Stimulated activated naive CD8-positive, alpha-beta T cell treated with anti-CD3 and anti-CD28 coated beads, Interleukin-15, Interleukin-2, amounts not matched to agents 100 U/mL and 50 U/mL, for 24 hours (primary cell): ENCODE measurements at regions not wholly inside any gene's neighbourhood (a gene's known extent, or its start where the extent isn't known, plus 50 kb on each side); places are given as distances from the start of the nearest gene placed in this dataset.
"Not testable (repeated sequence)": the region's sequence is repeated elsewhere in the genome, so short reads cannot be mapped to it uniquely, and the experiment has no call there.

Experiments used
- ATAC-seq: fragments of 150-1000 bp; cut with Tn5 transposase; one replicate; pipeline ENCODE4 v1.10.0; 2021
- DNase-seq: peaks from one replicate; pipeline ENCODE4 v3.0.0; 2021

DNA sequence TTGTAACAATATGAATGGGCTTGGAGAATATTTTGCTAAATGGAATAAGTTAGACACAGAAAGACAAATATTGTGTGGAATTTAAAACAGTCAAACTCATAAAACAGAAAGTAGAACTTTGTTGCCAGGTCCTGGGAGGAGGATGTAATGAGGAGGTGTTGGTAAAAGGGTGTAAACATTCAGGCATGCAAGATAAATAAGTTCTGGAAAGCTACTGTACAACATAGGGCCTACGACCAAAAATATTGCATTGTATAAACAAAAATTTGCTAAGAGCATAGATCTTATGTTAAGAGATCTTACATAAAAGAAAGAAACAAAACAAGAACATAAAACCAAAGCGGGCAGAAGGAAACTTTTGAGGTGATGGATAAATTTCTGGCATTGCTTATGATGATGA is 1907.8 kb upstream of the PCDH20 start:
- DNase-seq = no peak
- no peak for ATAC-seq

GRCh38 chr13:63311587-63311986 is 1895.9 kb upstream of the PCDH20 start:
- DNase-seq (no peak), ATAC-seq (no peak)

GRCh38 chr13:63308549-63309165 is 1893.0 kb upstream of the PCDH20 start:
- DNase-seq = no peak
- ATAC-seq = no peak

DNA sequence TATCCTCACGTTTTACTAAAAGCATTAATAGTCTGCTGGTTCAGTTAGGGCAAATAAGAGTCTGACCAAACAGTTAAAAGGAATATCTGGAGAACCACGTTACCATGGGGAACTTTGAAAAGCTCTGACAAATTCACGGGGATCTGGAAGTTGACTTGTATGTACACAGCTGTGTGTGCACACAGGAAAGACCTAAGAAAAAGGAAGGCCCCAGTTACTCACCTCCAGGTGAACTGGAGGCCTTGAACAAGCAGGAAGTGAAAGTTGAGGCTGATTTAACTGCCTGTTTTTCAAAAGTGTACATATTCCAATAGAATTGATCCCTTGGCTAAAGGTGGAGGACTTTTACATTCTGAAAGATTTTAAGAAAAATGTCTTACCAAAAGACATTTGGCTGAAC is 1891.6 kb upstream of the PCDH20 start:
- ATAC-seq = no peak
- DNase-seq = no peak

DNA sequence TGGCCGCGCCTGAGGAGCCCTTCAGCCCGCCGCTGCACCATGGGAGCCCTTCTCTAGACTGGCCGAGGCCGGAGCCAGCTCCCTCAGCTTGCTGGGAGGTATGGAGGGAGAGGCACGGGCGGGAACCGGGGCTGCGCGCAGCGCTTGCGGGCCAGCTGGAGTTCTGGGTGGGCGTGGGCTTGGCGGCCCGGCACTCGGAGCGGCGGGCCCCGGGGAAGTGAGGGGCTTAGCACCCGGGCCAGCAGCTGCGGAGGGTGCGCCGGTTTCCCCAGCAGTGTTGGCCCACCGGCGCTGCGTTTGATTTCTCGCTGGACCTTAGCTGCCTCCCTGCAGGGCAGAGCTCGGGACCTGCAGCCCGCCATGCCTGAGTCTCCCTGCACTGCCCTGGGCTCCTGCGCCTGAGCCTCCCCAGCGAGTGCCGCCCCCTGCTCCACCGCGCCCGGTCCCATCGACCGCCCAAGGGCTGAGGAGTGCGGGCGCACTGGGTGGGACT is 1890.0 kb upstream of the PCDH20 start:
- no peak for DNase-seq
- no peak for ATAC-seq

- no peak for ATAC-seq
- no peak for DNase-seq
Measured at GRCh38 chr13:63304497-63304896, 1888.8 kb upstream of the PCDH20 start.

DNA sequence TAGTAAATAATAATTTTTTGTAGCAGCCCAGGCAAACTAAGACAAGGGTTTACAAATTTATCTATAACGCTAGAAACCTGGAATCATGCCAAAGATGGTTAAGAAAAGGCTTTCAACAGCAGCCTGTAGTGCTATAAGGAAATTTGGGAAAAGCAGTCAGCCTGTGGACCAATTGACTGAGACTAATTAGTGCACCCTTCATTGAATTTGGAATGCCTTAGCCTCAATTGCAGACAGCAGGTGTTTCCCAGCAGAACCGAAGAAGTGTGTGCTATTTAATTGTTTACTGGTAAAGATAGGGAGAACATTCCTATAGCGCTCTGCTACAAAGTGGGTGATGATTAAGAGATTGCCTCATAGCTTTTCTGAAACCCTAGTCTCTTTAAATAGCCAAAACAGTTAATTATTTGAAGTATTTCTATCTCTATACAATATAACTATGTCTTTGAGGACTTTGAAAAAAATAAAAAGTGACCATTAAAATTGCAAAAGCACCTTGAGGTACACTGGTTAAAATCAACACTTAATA is 1884.3 kb upstream of the PCDH20 start:
- DNase-seq (no peak), ATAC-seq (no peak)

GRCh38 chr13:63297163-63297562 is 1881.5 kb upstream of the PCDH20 start:
- DNase-seq = no peak
- no peak for ATAC-seq

DNA sequence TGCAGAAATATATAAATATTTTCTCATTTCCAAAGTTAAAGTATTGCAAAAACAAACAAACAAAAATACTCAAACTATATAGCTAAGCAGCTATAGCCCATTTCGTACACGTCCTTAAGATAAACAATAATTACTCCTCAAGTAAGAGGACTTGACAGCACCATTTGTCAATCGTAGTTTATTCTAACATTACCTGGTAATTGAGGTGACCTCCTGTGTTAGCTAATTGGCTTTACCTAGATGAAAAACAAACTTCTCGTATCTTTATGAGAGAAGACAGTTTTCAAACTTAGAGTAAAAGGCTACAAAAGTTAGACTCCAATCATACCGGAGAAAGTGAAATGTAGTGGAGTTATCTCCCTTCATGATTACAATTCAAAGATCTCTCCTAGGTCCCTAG is 1876.1 kb upstream of the PCDH20 start:
- ATAC-seq = no peak
- DNase-seq = no peak

- ATAC-seq (no peak), DNase-seq (no peak)
Measured at GRCh38 chr13:63288576-63288975, 1872.9 kb upstream of the PCDH20 start.

GRCh38 chr13:63287926-63288325 is 1872.3 kb upstream of the PCDH20 start:
- no peak for DNase-seq
- ATAC-seq = no peak

GRCh38 chr13:63285426-63285825 is 1869.8 kb upstream of the PCDH20 start:
- no peak for ATAC-seq
- no peak for DNase-seq

- ATAC-seq (no peak), DNase-seq (no peak)
Measured at GRCh38 chr13:63279136-63279535, 1863.5 kb upstream of the PCDH20 start.

GRCh38 chr13:63274772-63275171 is 1859.1 kb upstream of the PCDH20 start:
- DNase-seq (no peak), ATAC-seq (no peak)

GRCh38 chr13:63249411-63250187 is 1834.0 kb upstream of the PCDH20 start:
- DNase-seq (no peak), ATAC-seq (no peak)

- DNase-seq = not testable (repeated sequence)
Measured at GRCh38 chr13:63236667-63237396, 1821.2 kb upstream of the PCDH20 start.

GRCh38 chr13:63218596-63218995 is 1802.9 kb upstream of the PCDH20 start:
- ATAC-seq, DNase-seq: not testable (repeated sequence)

More at GRCh38 chr13:63236667-63237396, 1821.2 kb upstream of the PCDH20 start:
- ATAC-seq = not testable (repeated sequence)

DNA sequence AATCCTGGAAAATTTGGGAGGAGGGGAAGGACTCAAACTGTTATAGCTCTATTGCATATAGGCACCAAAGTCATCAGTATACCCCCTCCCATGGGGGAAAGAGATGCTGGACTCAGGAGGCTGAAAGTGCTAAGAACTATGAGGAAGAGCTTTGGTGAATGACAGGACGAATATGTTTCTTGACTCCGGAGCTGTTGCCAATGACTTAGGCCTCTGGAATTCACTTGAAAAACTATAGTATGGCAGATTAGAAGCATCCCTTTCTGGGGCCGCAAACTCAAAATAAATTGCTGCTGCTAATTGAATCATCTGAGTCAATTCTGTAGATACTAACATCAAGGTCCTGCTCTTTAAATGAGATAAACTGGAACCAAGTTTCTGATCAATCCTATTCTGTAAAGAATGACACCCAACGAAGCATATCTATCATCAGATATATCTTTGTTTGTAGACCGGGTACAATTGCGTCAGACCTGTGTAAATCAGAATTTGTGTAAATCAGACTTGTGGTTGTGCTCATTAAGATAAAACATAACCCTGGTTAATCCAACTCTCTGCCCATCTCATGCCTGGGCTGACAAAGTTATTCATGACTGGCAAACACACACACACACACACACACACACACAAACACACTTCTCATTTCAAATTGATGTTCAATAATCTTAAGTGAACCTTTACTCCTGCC is 1793.8 kb upstream of the PCDH20 start:
- DNase-seq (no peak), ATAC-seq (no peak)

DNA sequence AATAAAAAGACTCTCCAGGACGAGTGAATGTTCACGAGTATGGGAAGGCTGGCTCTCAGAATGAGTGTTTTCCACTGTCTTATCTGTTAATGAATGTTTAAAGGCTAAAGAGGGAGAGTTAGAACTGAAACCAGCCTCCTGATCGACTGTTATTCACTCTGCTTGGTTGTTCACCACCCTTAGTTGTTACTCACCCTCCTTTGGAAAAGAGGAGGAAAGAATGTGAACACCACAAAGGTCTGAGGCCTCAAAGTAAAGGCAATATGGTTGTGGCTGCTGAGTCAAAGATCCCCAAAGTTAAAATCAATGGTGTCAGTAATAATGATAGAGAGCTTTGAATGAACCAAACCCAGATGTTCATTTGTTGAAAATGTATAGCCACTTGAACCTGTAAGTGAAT is 1793.2 kb upstream of the PCDH20 start:
- DNase-seq (no peak), ATAC-seq (no peak)

DNA sequence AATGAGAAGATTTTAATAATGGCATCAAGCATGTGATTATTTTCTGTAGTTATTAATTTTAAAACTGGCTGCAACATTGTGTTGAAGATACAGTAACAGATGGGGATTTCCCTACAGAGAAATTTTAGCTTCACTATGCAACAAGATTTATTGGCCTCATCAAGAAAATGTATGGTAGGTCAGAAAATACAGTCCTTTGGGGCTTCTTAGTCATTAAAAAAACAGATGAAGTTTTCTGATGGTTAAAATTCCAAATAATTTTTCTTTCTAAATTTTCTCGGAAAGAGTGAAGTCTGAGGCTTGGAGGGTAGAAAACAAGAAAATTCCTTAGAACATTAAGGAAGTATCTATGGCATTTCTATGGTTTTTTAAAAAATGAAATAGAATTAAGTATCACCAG is 1790.8 kb upstream of the PCDH20 start:
- ATAC-seq (no peak), DNase-seq (no peak)

DNA sequence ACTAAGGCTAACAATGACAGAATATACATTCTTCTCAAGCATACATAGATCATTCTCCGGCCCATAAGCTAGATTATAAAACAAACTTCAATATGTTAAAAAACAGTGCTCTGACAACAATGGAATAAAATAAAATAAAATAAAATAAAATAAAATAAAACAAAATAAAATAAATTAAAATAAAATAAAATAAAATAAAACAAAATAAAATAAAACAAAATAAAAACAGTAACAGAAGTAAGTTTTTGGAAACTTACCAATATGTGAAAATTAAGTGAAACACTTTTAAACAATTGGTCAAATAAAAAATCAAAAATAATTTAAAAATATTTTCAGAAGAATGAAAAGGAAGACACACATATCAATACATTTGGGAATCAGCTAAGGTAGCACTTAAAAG is 1785.8 kb upstream of the PCDH20 start:
- DNase-seq (no peak), ATAC-seq (no peak)

- DNase-seq = no peak
- ATAC-seq = no peak
Measured at GRCh38 chr13:63199508-63199907, 1783.9 kb upstream of the PCDH20 start.
